ENCODE measurements at regions not wholly inside any gene's neighbourhood (a gene's known extent, or its start where the extent isn't known, plus 50 kb on each side); places are given as distances from the start of the nearest gene placed in this dataset.

DNA sequence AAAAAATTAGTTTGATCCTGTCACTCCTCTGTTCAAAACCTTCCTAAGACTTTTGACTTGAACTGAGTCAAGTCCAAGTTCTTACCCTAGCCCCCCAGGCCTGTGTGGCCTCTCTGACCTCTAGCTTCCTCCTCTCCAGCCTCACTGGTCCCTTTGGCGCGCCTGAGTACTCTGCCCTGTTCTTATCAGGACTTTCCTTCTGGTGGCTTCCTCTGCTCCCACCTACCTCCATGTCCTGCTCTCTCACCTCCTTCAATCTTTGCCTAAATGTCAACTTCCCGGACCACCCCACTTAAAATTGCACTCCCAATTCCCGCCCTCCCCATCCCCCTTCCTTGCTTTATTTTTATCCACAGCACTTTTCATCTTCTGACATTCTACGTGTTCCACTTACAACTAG lies 526.1 kb upstream of the KLF4 start:
- TF ChIP-seq CTCF (IDR thresholded peaks at IDR 0.05; ENCODE audit: poor library complexity) (no peak), EZH2phosphoT487 (IDR thresholded peaks at IDR 0.05; ENCODE audit: low read depth, severe bottlenecking, unreplicated experiment) (no peak)
